Smooth muscle cell (in vitro differentiated cells): ENCODE measurements at regions not wholly inside any gene's neighbourhood (a gene's known extent, or its start where the extent isn't known, plus 50 kb on each side); places are given as distances from the start of the nearest gene placed in this dataset.

Source experiments
- DNase-seq: peaks from one replicate; lab custom pipeline; 2025; ENCODE audit not compliant: unreplicated experiment; lab: John Stamatoyannopoulos, UW
- H2AFZ ChIP-seq: fragments of 200-600 bp; sonication (generic); 2 replicates; pipeline ENCODE4 v1.6.0; 2016; ENCODE audit warnings: antibody characterized with exemption, low read depth, mild to moderate bottlenecking
- H3F3A ChIP-seq: fragments of 200-600 bp; sonication (generic); 2 replicates; pipeline ENCODE4 v1.6.0; 2017; ENCODE audit warnings: antibody characterized with exemption, low read depth
- H3K27ac ChIP-seq: fragments of 200-600 bp; sonication (generic); 2 replicates; pipeline ENCODE4 v1.5.1; 2016; ENCODE audit warnings: low read depth, mild to moderate bottlenecking
- H3K27me3 ChIP-seq: fragments of 200-600 bp; sonication (generic); 2 replicates; pipeline ENCODE4 v1.6.1; 2016; ENCODE audit warnings: low read depth, mild to moderate bottlenecking
- H3K36me3 ChIP-seq: fragments of 200-600 bp; sonication (generic); 2 replicates; pipeline ENCODE4 v1.5.1; 2016; ENCODE audit warnings: low read depth
- H3K4me1 ChIP-seq: fragments of 200-600 bp; sonication (generic); 2 replicates; pipeline ENCODE4 v1.5.1; 2016; ENCODE audit warnings: low read depth
- H3K4me2 ChIP-seq: fragments of 200-600 bp; sonication (generic); 2 replicates; pipeline ENCODE4 v1.6.0; 2016; ENCODE audit warnings: mild to moderate bottlenecking
- H3K4me3 ChIP-seq: fragments of 200-600 bp; sonication (generic); 2 replicates; pipeline ENCODE4 v1.5.1; 2016; ENCODE audit warnings: mild to moderate bottlenecking
- H3K79me2 ChIP-seq: fragments of 200-600 bp; sonication (generic); 2 replicates; pipeline ENCODE4 v1.6.0; 2016; ENCODE audit warnings: low read depth, mild to moderate bottlenecking
- H3K9ac ChIP-seq: fragments of 200-600 bp; sonication (generic); 2 replicates; pipeline ENCODE4 v1.6.0; 2016; ENCODE audit warnings: low read depth
- H3K9me3 ChIP-seq: fragments of 200-600 bp; sonication (generic); replicated peaks from 2 replicates; pipeline ENCODE4 v1.5.1; 2016; ENCODE audit warnings: low read depth
- H4K20me1 ChIP-seq: fragments of 200-600 bp; sonication (generic); 2 replicates; pipeline ENCODE4 v1.6.0; 2016; ENCODE audit warnings: low read depth
- CTCF ChIP-seq: fragments of 200-600 bp; sonication (generic); IDR thresholded peaks from 2 replicates; pipeline ENCODE4 v1.5.1; 2017; ENCODE audit warnings: borderline replicate concordance, mild to moderate bottlenecking, antibody characterized with exemption; ENCODE audit not compliant: insufficient read depth, poor library complexity, severe bottlenecking
- WGBS: methylation state at CpG from one replicate; pipeline ENCODE4 v1.1.7; 2016; ENCODE audit warnings: low lambda C conversion rate; 5-methylcytosine and 5-hydroxymethylcytosine counted together

- 92% methylated on average over 5 of the region's 5 CpGs for WGBS
- no peaks in the 10 kb centered on the region for H3K27me3 ChIP-seq
- H3F3A ChIP-seq: no peaks in the 10 kb centered on the region
Measured at GRCh38 chr15:37229855-37230619, 129.7 kb upstream of the MEIS2 start.

DNA sequence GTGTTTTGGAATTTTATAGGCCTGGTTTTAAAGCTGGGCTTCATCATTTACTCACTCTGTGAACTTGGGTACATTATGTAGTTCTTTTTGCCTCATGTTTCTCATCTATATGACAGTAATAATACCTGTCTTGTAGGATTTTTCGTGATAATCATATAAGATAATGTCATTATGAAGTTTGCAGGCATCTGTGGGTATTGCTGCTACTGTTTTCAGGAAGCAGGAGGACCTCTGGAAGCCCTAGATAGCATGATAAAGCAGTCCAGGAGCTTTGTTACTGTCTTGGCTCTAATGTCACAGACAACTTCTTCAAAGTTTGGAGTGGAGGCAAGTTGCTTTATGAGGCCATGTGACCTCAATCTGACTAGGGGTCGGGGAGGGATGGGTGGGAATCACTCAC lies 145.0 kb upstream of the MEIS2 start:
- no peak for DNase-seq
- no peaks in the 10 kb centered on the region for H3K36me3 ChIP-seq
- peaks cover 14% of the 10 kb centered on the region for H3K4me1 ChIP-seq
- H3K27me3 ChIP-seq: no peaks in the 10 kb centered on the region
- H3K27ac ChIP-seq: no peak overlapping the region
- H3F3A ChIP-seq: peaks cover 3% of the 10 kb centered on the region
- no peak overlapping the region for H3K4me2 ChIP-seq
- H3K79me2 ChIP-seq: no peaks in the 10 kb centered on the region
- TF ChIP-seq CTCF: no peak
- H2AFZ ChIP-seq: no peak overlapping the region
- WGBS: 37% methylated on average over 2 of the region's 2 CpGs
- no peak overlapping the region for H3K9ac ChIP-seq
- H3K9me3 ChIP-seq: no peaks in the 10 kb centered on the region
- H4K20me1 ChIP-seq: no peaks in the 10 kb centered on the region
- H3K4me3 ChIP-seq: no peak overlapping the region

More at GRCh38 chr15:37229855-37230619, 129.7 kb upstream of the MEIS2 start:
- Histone ChIP-seq H4K20me1 (no peaks in the 10 kb centered on the region), H3K79me2 (no peaks in the 10 kb centered on the region), H3K9ac (no peak overlapping the region), H3K36me3 (no peaks in the 10 kb centered on the region), H3K4me1 (no peaks in the 10 kb centered on the region), H3K4me2 (no peak overlapping the region), H3K9me3 (no peaks in the 10 kb centered on the region), H2AFZ (no peak overlapping the region), H3K27ac (no peak overlapping the region), H3K4me3 (no peak overlapping the region)
- TF ChIP-seq CTCF: no peak
- DNase-seq: no peak

DNA sequence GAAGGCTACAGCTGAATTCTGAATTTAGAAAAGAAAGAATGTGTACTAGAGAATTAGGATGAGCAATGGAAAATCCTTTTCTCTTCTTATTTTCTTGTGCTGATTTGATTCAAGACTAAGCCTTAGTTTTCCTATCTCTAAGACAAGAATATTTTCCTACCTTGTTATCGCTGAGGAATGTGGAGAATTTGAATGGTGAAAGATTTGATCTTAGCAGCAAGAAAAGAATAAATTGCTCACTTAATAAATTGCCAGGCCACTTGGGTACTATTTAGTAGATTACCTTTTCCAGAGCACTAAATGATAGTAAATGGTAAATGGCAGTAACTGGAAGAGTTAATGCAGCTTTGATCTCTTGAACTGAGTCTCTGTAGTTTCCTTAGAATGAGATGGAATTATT lies 145.7 kb upstream of the MEIS2 start:
- no peaks in the 10 kb centered on the region for H3K79me2 ChIP-seq
- no peak overlapping the region for H3K4me2 ChIP-seq
- H3K27ac ChIP-seq: no peak overlapping the region
- no peaks in the 10 kb centered on the region for H3K9me3 ChIP-seq
- H3K36me3 ChIP-seq: no peaks in the 10 kb centered on the region
- H2AFZ ChIP-seq: peak overlapping the region; percentile 49
- H3K27me3 ChIP-seq: no peaks in the 10 kb centered on the region
- no peak overlapping the region for H3K9ac ChIP-seq
- no peak for DNase-seq
- no peak for TF ChIP-seq CTCF
- H3K4me3 ChIP-seq: no peak overlapping the region
- no peaks in the 10 kb centered on the region for H4K20me1 ChIP-seq
- H3F3A ChIP-seq: peaks cover 3% of the 10 kb centered on the region
- peaks cover 14% of the 10 kb centered on the region for H3K4me1 ChIP-seq
- WGBS: 58% methylated on average over 1 of the region's 1 CpG

- H3K9me3 ChIP-seq: no peaks in the 10 kb centered on the region
- TF ChIP-seq CTCF: no peak
- no peaks in the 10 kb centered on the region for H3K36me3 ChIP-seq
- H4K20me1 ChIP-seq: no peaks in the 10 kb centered on the region
- H3K4me3 ChIP-seq: no peak overlapping the region
- H3K27me3 ChIP-seq: no peaks in the 10 kb centered on the region
- peaks cover 3% of the 10 kb centered on the region for H3F3A ChIP-seq
- H3K27ac ChIP-seq: no peak overlapping the region
- H3K4me2 ChIP-seq: no peak overlapping the region
- H3K9ac ChIP-seq: no peak overlapping the region
- no peaks in the 10 kb centered on the region for H3K79me2 ChIP-seq
- DNase-seq: no peak
- H2AFZ ChIP-seq: no peak overlapping the region
- H3K4me1 ChIP-seq: peaks cover 14% of the 10 kb centered on the region
- WGBS: 92% methylated on average over 3 of the region's 3 CpGs
Measured at GRCh38 chr15:37246856-37247255, 146.5 kb upstream of the MEIS2 start.
